MCF 10A (cell line): ENCODE measurements at regions not wholly inside any gene's neighbourhood (a gene's known extent, or its start where the extent isn't known, plus 50 kb on each side); places are given as distances from the start of the nearest gene placed in this dataset.

Experiments used
- BruUV-seq: library from RNA; stranded (reverse); fragments of 400-500 nt; replicated peaks from 2 replicates; lab custom pipeline; 2021; lab: Mats Ljungman, UMichigan
- CTCF ChIA-PET: fragments of 300-600 bp; sonication (Branson Sonifier 250); formaldehyde crosslinking; extraction: SDS; loops from one replicate; lab custom pipeline; 2021; ENCODE audit warnings: antibody characterized with exemption, inconsistent platforms; lab: Yijun Ruan, JAX
- POLR2A ChIA-PET: fragments of 300-600, 350-650 bp; sonication (Branson Sonifier 250); formaldehyde crosslinking; extraction: SDS; loops from one replicate; lab custom pipeline; 2020; ENCODE audit warnings: antibody characterized with exemption, inconsistent platforms; lab: Yijun Ruan, JAX
- DNase-seq: peaks from one replicate; pipeline ENCODE4 v3.0.0-alpha.2; 2018; ENCODE audit not compliant: unreplicated experiment
- H3K27ac Mint-ChIP-seq: one replicate; pipeline ENCODE4 v1.8.0; 2022; ENCODE audit warnings: mild to moderate bottlenecking, low read depth, mixed read lengths; ENCODE audit not compliant: unreplicated experiment
- H3K27me3 Mint-ChIP-seq: one replicate; pipeline ENCODE4 v1.8.0; 2022; ENCODE audit warnings: mixed read lengths; ENCODE audit not compliant: insufficient read depth, unreplicated experiment
- H3K36me3 Mint-ChIP-seq: one replicate; pipeline ENCODE4 v1.8.0; 2022; ENCODE audit warnings: mild to moderate bottlenecking, moderate library complexity, mixed read lengths; ENCODE audit not compliant: insufficient read depth, unreplicated experiment
- H3K4me1 Mint-ChIP-seq: one replicate; pipeline ENCODE4 v1.8.0; 2022; ENCODE audit warnings: mixed read lengths; ENCODE audit not compliant: insufficient read depth, unreplicated experiment
- H3K4me3 Mint-ChIP-seq: one replicate; pipeline ENCODE4 v1.8.0; 2022; ENCODE audit warnings: mild to moderate bottlenecking, moderate library complexity, mixed read lengths; ENCODE audit not compliant: unreplicated experiment
- H3K9me3 Mint-ChIP-seq: one replicate; pipeline ENCODE4 v1.8.0; 2022; ENCODE audit warnings: mixed read lengths; ENCODE audit not compliant: unreplicated experiment
- intact Hi-C: fragments of 100-400 bp; cut with micrococcal nuclease; formaldehyde crosslinking; loops from 2 replicates; pipeline ENCODE4 v1.14.1; 2022
- TF ChIP-seq, protein P1 (sequence below): fragments of 200-600 bp; IDR thresholded peaks from one replicate; pipeline ENCODE4 v1.8.0; 2022; ENCODE audit warnings: antibody characterized with exemption, mild to moderate bottlenecking; ENCODE audit not compliant: unreplicated experiment

DNA sequence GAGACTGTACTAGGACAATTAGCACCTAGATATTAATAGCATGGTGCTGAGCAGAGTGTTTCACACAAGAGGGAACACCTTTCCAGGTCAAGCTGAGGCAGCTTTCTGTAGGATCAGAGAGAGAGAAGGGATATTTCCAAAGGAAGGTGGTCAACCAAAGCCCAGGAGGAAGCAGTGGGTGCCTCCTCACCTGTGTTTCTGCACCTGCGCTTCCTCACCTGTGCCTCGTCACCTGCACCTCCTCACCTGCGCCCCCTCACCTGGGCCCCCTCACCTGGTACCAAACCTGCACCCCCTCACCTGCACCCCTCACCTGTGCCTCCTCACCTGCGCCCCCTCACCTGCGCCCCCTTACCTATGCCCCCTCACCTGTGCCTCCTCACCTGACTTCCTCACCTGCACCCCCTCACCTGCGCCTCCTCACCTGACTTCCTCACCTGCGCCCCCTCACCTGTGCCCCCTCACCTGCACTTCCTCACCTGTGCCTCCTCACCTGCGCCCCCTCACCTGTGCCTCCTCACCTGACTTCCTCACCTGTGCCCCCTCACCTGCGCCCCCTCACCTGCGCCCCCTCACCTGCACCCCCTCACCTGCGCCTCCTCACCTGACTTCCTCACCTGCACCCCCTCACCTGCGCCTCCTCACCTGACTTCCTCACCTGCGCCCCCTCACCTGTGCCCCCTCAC is 67.9 kb downstream of the TTLL2 start:
- intact Hi-C loops = no loop called here
- peaks cover 8% of the 10 kb centered on the region for H3K9me3 Mint-ChIP-seq
- no peaks in the 10 kb centered on the region for H3K36me3 Mint-ChIP-seq
- peaks cover 5% of the 10 kb centered on the region for H3K4me1 Mint-ChIP-seq
- no TSS peak for BruUV-seq
- H3K4me3 Mint-ChIP-seq = no peak overlapping the region
- ChIA-PET POLR2A (no interaction called here), CTCF (no interaction called here)
- no peak for DNase-seq
- H3K27ac Mint-ChIP-seq = no peak overlapping the region
- TF ChIP-seq, protein P1, sequence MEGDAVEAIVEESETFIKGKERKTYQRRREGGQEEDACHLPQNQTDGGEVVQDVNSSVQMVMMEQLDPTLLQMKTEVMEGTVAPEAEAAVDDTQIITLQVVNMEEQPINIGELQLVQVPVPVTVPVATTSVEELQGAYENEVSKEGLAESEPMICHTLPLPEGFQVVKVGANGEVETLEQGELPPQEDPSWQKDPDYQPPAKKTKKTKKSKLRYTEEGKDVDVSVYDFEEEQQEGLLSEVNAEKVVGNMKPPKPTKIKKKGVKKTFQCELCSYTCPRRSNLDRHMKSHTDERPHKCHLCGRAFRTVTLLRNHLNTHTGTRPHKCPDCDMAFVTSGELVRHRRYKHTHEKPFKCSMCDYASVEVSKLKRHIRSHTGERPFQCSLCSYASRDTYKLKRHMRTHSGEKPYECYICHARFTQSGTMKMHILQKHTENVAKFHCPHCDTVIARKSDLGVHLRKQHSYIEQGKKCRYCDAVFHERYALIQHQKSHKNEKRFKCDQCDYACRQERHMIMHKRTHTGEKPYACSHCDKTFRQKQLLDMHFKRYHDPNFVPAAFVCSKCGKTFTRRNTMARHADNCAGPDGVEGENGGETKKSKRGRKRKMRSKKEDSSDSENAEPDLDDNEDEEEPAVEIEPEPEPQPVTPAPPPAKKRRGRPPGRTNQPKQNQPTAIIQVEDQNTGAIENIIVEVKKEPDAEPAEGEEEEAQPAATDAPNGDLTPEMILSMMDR = no peak
- H3K27me3 Mint-ChIP-seq = peaks cover 34% of the 10 kb centered on the region

DNA sequence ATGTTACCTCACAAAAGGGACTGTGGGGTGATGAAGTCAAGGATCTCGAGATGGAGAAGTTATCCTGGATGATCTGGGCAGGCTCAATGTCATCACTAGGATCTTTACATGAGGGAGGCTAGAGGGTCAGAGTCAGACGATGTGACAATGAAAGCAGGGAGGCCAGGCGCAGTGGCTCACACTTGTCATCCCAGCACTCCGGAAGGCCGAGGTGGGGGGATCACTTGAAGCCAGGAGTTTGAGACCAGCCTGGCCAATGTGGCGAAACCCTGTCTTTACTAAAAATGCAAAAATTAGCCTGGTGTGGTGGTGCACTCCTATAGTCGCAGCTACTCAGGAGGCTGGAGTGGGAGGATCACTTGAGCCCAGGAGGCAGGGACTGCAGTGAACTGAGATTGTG is 68.8 kb downstream of the TTLL2 start:
- DNase-seq = no peak
- H3K27me3 Mint-ChIP-seq = peaks cover 39% of the 10 kb centered on the region
- no TSS peak for BruUV-seq
- ChIA-PET POLR2A (no interaction called here), CTCF (no interaction called here)
- H3K4me3 Mint-ChIP-seq = no peak overlapping the region
- peaks cover 5% of the 10 kb centered on the region for H3K4me1 Mint-ChIP-seq
- intact Hi-C loops = no loop called here
- peaks cover under 1% of the 10 kb centered on the region for H3K9me3 Mint-ChIP-seq
- no peak overlapping the region for H3K27ac Mint-ChIP-seq
- no peaks in the 10 kb centered on the region for H3K36me3 Mint-ChIP-seq
- TF ChIP-seq, protein P1 = no peak

DNA sequence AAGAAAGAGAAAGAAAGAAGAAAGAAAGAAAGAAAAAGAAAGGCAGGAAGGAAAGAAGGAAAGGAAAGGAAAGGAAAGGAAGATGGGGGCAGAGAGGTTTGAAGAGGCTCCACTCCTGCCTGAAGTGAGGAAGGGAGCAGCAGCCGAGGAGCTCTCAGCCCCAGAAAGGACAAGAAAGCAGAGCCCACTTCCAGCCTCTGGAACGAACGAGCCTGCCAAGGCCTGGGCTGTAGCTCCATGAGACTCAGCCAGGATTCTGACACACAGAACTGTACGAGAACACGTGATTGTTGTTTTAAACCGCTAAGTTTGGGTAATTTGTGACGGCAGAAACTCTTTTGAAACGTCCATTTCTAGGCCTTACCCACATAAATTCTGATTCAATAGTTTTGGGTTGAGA is 69.5 kb downstream of the TTLL2 start:
- no peaks in the 10 kb centered on the region for H3K9me3 Mint-ChIP-seq
- BruUV-seq = no TSS peak
- no peak overlapping the region for H3K4me3 Mint-ChIP-seq
- DNase-seq = no peak
- TF ChIP-seq, protein P1 = no peak
- H3K36me3 Mint-ChIP-seq = no peaks in the 10 kb centered on the region
- no peak overlapping the region for H3K27ac Mint-ChIP-seq
- POLR2A ChIA-PET = no interaction called here
- H3K27me3 Mint-ChIP-seq = peaks cover 45% of the 10 kb centered on the region
- CTCF ChIA-PET = no interaction called here
- H3K4me1 Mint-ChIP-seq = peaks cover 5% of the 10 kb centered on the region
- intact Hi-C loops = no loop called here

DNA sequence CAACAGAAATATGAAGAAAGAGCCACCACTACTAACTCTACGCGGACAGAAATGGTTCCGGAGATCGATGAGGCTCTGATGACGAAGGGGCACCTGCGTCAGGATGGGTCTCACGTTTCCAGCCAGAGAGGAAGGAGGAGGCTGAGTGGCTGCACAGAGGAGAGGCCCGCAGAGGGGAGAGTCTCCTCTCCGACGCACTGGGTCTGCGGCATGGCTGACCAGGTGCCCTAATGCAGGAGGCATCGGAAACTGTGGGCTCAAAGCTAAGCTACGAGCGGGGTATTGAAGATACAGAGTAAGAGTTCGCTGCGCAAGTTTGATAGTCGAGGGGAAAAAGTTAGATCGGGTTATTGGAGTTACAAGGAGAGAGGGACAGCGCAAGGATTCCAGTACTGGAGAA is 69.9 kb downstream of the TTLL2 start:
- BruUV-seq = no TSS peak
- Mint-ChIP-seq H3K27me3 (peaks cover 50% of the 10 kb centered on the region), H3K36me3 (no peaks in the 10 kb centered on the region), H3K4me3 (no peak overlapping the region), H3K9me3 (no peaks in the 10 kb centered on the region), H3K27ac (no peak overlapping the region), H3K4me1 (peaks cover 5% of the 10 kb centered on the region)
- intact Hi-C loops = no loop called here
- DNase-seq = no peak
- TF ChIP-seq, protein P1 = no peak
- ChIA-PET CTCF (interaction anchor here (0.7 kb wide), 1 partner anchor 472 kb away, joined by 4 read pairs; no protein-coding TSS in a partner anchor), POLR2A (no interaction called here)
